WTC11 (cell line): ENCODE measurements at regions not wholly inside any gene's neighbourhood (a gene's known extent, or its start where the extent isn't known, plus 50 kb on each side); places are given as distances from the start of the nearest gene placed in this dataset.
A peak's percentile ranks its signal among the peaks of the same experiment; 100 is the strongest.

ENCODE experiments used
- ATAC-seq: fragments of 200-7000 bp; cut with Tn5 transposase; 2 replicates; pipeline ENCODE4 v1.10.0; 2021; ENCODE audit warnings: mild to moderate bottlenecking, moderate library complexity
- CTCF ChIA-PET: fragments of 300-600 bp; sonication (Branson Sonifier 250); formaldehyde crosslinking; loops from one replicate; lab custom pipeline; 2021; ENCODE audit warnings: antibody characterized with exemption; lab: Charles Lee
- POLR2A ChIA-PET: fragments of 350-600 bp; sonication (Branson Sonifier 250); formaldehyde crosslinking; loops from one replicate; lab custom pipeline; 2021; ENCODE audit warnings: antibody characterized with exemption; lab: Charles Lee
- DNase-seq: peaks from one replicate; pipeline ENCODE4 v3.0.0; 2021; ENCODE audit warnings: low spot score
- H3K27ac Mint-ChIP-seq: 2 replicates; pipeline ENCODE4 v1.8.0; 2021; ENCODE audit warnings: mixed read lengths
- H3K27me3 Mint-ChIP-seq: 2 replicates; pipeline ENCODE4 v1.8.0; 2021; ENCODE audit warnings: low read depth, mild to moderate bottlenecking, moderate library complexity, mixed read lengths
- H3K36me3 Mint-ChIP-seq: 2 replicates; pipeline ENCODE4 v1.8.0; 2021; ENCODE audit warnings: mixed read lengths
- H3K4me1 Mint-ChIP-seq: 2 replicates; pipeline ENCODE4 v1.8.0; 2022; ENCODE audit warnings: mixed read lengths
- H3K4me3 Mint-ChIP-seq: 2 replicates; pipeline ENCODE4 v1.8.0; 2021; ENCODE audit warnings: mild to moderate bottlenecking, moderate library complexity, mixed read lengths
- H3K9me3 Mint-ChIP-seq: 2 replicates; pipeline ENCODE4 v1.8.0; 2021; ENCODE audit warnings: mixed read lengths
- ATF6 ChIP-seq: sonication (generic); formaldehyde crosslinking; IDR thresholded peaks from 2 replicates; pipeline ENCODE4 v1.8.1; 2023; ENCODE audit warnings: mild to moderate bottlenecking, missing genetic modification reagents
- E2F1 ChIP-seq: sonication (generic); formaldehyde crosslinking; IDR thresholded peaks from 2 replicates; pipeline ENCODE4 v1.8.0; 2022; ENCODE audit warnings: mild to moderate bottlenecking, missing genetic modification reagents
- FOXP1 ChIP-seq: sonication (generic); formaldehyde crosslinking; IDR thresholded peaks from 2 replicates; pipeline ENCODE4 v1.8.0; 2022; ENCODE audit warnings: missing genetic modification reagents, mild to moderate bottlenecking, moderate library complexity, borderline replicate concordance
- GABPB1 ChIP-seq: sonication (generic); formaldehyde crosslinking; IDR thresholded peaks from 2 replicates; pipeline ENCODE4 v1.8.1; 2023; ENCODE audit warnings: mild to moderate bottlenecking, missing genetic modification reagents
- IRF1 ChIP-seq: sonication (generic); formaldehyde crosslinking; IDR thresholded peaks from 2 replicates; pipeline ENCODE4 v1.8.0; 2023; ENCODE audit warnings: missing genetic modification reagents
- JUN ChIP-seq: sonication (generic); formaldehyde crosslinking; IDR thresholded peaks from 2 replicates; pipeline ENCODE4 v1.8.0; 2023; ENCODE audit warnings: mild to moderate bottlenecking, missing genetic modification reagents
- MXD4 ChIP-seq: fragments of 250-450 bp; sonication (Bioruptor Pico); IDR thresholded peaks from 2 replicates; pipeline ENCODE4 v1.8.0; 2021; ENCODE audit warnings: mild to moderate bottlenecking, moderate library complexity, borderline replicate concordance
- MYBL2 ChIP-seq: sonication (generic); formaldehyde crosslinking; IDR thresholded peaks from 2 replicates; pipeline ENCODE4 v1.8.1; 2023; ENCODE audit warnings: mild to moderate bottlenecking, moderate library complexity, missing genetic modification reagents
- NR2C2 ChIP-seq: sonication (generic); formaldehyde crosslinking; IDR thresholded peaks from 2 replicates; pipeline ENCODE4 v1.8.0; 2022; ENCODE audit warnings: mild to moderate bottlenecking, missing genetic modification reagents
- NR3C1 ChIP-seq: sonication (generic); formaldehyde crosslinking; conservative IDR thresholded peaks from 2 replicates; pipeline ENCODE4 v1.8.1; 2023; ENCODE audit warnings: low read depth, mild to moderate bottlenecking, missing genetic modification reagents
- PREB ChIP-seq: sonication (generic); formaldehyde crosslinking; IDR thresholded peaks from 2 replicates; pipeline ENCODE4 v1.8.1; 2022; ENCODE audit warnings: mild to moderate bottlenecking, missing genetic modification reagents, moderate library complexity, borderline replicate concordance
- TCF7 ChIP-seq: sonication (generic); formaldehyde crosslinking; IDR thresholded peaks from 2 replicates; pipeline ENCODE4 v1.8.0; 2022; ENCODE audit warnings: mild to moderate bottlenecking, low read depth, missing genetic modification reagents, moderate library complexity
- ZBTB21 ChIP-seq: sonication (generic); formaldehyde crosslinking; IDR thresholded peaks from 2 replicates; pipeline ENCODE4 v1.8.1; 2023; ENCODE audit warnings: mild to moderate bottlenecking, missing genetic modification reagents, borderline replicate concordance
- ZNF263 ChIP-seq: sonication (generic); formaldehyde crosslinking; IDR thresholded peaks from 2 replicates; pipeline ENCODE4 v1.8.1; 2022; ENCODE audit warnings: low read depth, mild to moderate bottlenecking, moderate library complexity, missing genetic modification reagents
- ZNF671 ChIP-seq: fragments of 250-450 bp; sonication (Bioruptor Pico); IDR thresholded peaks from 2 replicates; pipeline ENCODE4 v1.8.0; 2021; ENCODE audit warnings: mild to moderate bottlenecking
- TF ChIP-seq, protein P1 (sequence below): fragments of 250-450 bp; sonication (Bioruptor Pico); IDR thresholded peaks from 2 replicates; pipeline ENCODE4 v1.9.0; 2021; ENCODE audit warnings: mild to moderate bottlenecking
- TF ChIP-seq, protein P2 (sequence below): sonication (generic); formaldehyde crosslinking; IDR thresholded peaks from 2 replicates; pipeline ENCODE4 v1.8.0; 2022; ENCODE audit warnings: mild to moderate bottlenecking, missing genetic modification reagents
- TF ChIP-seq, protein P3 (sequence below): fragments of 200-600 bp; IDR thresholded peaks from 2 replicates; pipeline ENCODE4 v1.8.0; 2022; ENCODE audit warnings: antibody characterized with exemption

GRCh38 chr11:41781441-41781840 lies 322.0 kb upstream of the LRRC4C start:
- Mint-ChIP-seq H3K4me3 (no peak overlapping the region), H3K9me3 (peaks cover 25% of the 10 kb centered on the region), H3K27me3 (no peaks in the 10 kb centered on the region), H3K4me1 (peaks cover 23% of the 10 kb centered on the region), H3K27ac (no peak overlapping the region), H3K36me3 (no peaks in the 10 kb centered on the region)
- no peak for ATAC-seq
- TF ChIP-seq IRF1 (CRISPR knock-in tag) (no peak), GABPB1 (CRISPR knock-in tag) (no peak), FOXP1 (CRISPR knock-in tag) (no peak), ATF6 (CRISPR knock-in tag) (no peak), ZBTB21 (CRISPR knock-in tag) (no peak)
- TF ChIP-seq, protein P1, sequence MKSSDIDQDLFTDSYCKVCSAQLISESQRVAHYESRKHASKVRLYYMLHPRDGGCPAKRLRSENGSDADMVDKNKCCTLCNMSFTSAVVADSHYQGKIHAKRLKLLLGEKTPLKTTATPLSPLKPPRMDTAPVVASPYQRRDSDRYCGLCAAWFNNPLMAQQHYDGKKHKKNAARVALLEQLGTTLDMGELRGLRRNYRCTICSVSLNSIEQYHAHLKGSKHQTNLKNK (CRISPR knock-in tag), result no peak
- ChIA-PET CTCF (no interaction called here), POLR2A (no interaction called here)
- no peak for DNase-seq

DNA sequence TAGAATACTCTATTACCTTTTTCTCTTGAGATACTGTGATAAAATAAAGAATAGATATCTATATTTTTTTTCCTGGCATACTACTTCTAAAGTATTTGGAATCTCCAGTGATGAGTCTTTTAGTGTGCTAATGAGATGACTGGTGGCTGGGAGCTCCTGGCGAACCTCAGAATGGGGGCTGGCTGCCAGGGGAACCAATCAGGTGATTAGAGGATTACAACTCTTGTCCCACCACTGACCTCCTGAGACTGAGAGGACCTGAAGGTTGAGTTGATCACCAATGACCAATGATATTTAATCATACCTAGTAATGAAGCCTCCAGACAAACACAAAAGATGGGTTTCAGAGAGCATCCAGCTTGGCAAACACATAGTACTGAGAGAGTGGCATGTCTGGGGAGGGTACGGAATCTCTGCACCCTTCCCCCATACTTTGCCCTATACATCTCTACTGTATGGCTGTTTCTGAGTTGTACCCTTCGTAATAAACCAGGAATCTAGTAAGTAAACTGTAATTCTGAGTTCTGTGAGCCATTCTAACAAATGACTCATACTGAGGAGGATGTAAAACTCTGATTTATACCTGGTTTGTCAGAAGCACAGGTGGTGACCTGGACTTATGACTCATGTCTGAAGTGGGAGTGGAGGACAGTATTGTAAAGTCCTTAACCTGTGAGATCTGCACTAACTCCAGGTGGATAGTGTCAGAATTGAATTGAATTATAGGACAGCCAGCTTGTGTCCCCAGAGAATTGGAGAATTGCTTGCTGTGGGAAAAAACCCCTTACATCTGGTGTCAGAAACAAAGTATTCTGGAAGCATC lies 325.3 kb upstream of the LRRC4C start:
- ATAC-seq, result no peak
- no peaks in the 10 kb centered on the region; the same call in 1 of the 2 replicates for H3K27me3 Mint-ChIP-seq
- no peak overlapping the region for H3K4me3 Mint-ChIP-seq
- peaks cover 16% of the 10 kb centered on the region for H3K36me3 Mint-ChIP-seq
- TF ChIP-seq NR2C2 (CRISPR knock-in tag) (no peak), E2F1 (no peak)
- TF ChIP-seq, protein P2, sequence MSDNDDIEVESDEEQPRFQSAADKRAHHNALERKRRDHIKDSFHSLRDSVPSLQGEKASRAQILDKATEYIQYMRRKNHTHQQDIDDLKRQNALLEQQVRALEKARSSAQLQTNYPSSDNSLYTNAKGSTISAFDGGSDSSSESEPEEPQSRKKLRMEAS (CRISPR knock-in tag), result no peak
- TF ChIP-seq, all 79 proteins: peak for 0
- CTCF ChIA-PET, result no interaction called here
- POLR2A ChIA-PET, result no interaction called here
- no peak for DNase-seq
- no peak overlapping the region for H3K27ac Mint-ChIP-seq
- peaks cover 28% of the 10 kb centered on the region for H3K9me3 Mint-ChIP-seq
- H3K4me1 Mint-ChIP-seq, result peaks cover 10% of the 10 kb centered on the region

- DNase-seq, result no peak
- Mint-ChIP-seq H3K9me3 (peaks cover 42% of the 10 kb centered on the region), H3K36me3 (peaks cover 22% of the 10 kb centered on the region), H3K4me1 (peaks cover 10% of the 10 kb centered on the region)
- TF ChIP-seq TCF7 (CRISPR knock-in tag) (no peak), ZNF671 (no peak), PREB (CRISPR knock-in tag) (no peak), MYBL2 (CRISPR knock-in tag) (no peak), NR2C2 (CRISPR knock-in tag) (no peak), JUN (no peak), NR3C1 (CRISPR knock-in tag) (no peak), ZNF263 (CRISPR knock-in tag) (no peak), MXD4 (no peak)
- TF ChIP-seq, protein P3, sequence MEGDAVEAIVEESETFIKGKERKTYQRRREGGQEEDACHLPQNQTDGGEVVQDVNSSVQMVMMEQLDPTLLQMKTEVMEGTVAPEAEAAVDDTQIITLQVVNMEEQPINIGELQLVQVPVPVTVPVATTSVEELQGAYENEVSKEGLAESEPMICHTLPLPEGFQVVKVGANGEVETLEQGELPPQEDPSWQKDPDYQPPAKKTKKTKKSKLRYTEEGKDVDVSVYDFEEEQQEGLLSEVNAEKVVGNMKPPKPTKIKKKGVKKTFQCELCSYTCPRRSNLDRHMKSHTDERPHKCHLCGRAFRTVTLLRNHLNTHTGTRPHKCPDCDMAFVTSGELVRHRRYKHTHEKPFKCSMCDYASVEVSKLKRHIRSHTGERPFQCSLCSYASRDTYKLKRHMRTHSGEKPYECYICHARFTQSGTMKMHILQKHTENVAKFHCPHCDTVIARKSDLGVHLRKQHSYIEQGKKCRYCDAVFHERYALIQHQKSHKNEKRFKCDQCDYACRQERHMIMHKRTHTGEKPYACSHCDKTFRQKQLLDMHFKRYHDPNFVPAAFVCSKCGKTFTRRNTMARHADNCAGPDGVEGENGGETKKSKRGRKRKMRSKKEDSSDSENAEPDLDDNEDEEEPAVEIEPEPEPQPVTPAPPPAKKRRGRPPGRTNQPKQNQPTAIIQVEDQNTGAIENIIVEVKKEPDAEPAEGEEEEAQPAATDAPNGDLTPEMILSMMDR, result no peak
- TF ChIP-seq, protein P2 (CRISPR knock-in tag), result no peak
- TF ChIP-seq, all 79 proteins: peak for 0
- no peak for ATAC-seq
- ChIA-PET CTCF (no interaction called here), POLR2A (no interaction called here)
- Mint-ChIP-seq H3K4me3 (no peak overlapping the region), H3K27ac (peak overlapping the region; percentile 37; the same call in 1 of the 2 replicates), H3K27me3 (no peaks in the 10 kb centered on the region; the same call in 1 of the 2 replicates)
Observed at GRCh38 chr11:41786087-41786486, 326.6 kb upstream of the LRRC4C start.
